B cell (primary cell): ENCODE measurements at regions not wholly inside any gene's neighbourhood (a gene's known extent, or its start where the extent isn't known, plus 50 kb on each side); places are given as distances from the start of the nearest gene placed in this dataset.

Experiments
- EZH2 ChIP-seq: IDR thresholded peaks from 2 replicates; pipeline ENCODE4 v1.6.1; 2012; ENCODE audit warnings: borderline replicate concordance, low read depth, mild to moderate bottlenecking, moderate library complexity, low read length; ENCODE audit not compliant: insufficient read depth, poor library complexity, severe bottlenecking
- TF ChIP-seq, protein P1 (sequence below): fragments of 200-600 bp; IDR thresholded peaks from one replicate; pipeline ENCODE4 v1.8.0; 2022; ENCODE audit warnings: antibody characterized with exemption, mild to moderate bottlenecking

DNA sequence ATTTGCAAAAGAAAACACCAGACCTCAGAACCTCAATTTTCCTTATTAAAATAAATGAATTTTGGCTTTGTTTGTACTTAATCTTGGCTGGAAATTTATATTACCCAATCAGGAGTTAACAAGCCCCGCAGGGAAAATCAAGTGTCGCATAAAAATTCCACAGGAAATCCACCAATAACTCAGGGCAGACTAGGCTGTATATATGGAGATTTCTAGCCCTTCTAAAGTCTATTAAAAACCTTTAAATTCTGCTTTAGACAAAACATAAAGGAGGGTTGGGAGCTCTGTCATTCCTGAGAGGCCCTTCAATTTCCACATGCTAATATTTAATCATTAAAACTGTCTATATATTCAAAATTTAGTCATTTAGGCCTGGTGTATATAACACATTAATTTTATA is 434.7 kb downstream of the CDH11 start:
- TF ChIP-seq, protein P1, sequence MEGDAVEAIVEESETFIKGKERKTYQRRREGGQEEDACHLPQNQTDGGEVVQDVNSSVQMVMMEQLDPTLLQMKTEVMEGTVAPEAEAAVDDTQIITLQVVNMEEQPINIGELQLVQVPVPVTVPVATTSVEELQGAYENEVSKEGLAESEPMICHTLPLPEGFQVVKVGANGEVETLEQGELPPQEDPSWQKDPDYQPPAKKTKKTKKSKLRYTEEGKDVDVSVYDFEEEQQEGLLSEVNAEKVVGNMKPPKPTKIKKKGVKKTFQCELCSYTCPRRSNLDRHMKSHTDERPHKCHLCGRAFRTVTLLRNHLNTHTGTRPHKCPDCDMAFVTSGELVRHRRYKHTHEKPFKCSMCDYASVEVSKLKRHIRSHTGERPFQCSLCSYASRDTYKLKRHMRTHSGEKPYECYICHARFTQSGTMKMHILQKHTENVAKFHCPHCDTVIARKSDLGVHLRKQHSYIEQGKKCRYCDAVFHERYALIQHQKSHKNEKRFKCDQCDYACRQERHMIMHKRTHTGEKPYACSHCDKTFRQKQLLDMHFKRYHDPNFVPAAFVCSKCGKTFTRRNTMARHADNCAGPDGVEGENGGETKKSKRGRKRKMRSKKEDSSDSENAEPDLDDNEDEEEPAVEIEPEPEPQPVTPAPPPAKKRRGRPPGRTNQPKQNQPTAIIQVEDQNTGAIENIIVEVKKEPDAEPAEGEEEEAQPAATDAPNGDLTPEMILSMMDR, result no peak
- TF ChIP-seq EZH2, result no peak
